Tibial nerve (tissue), 4 donors: ENCODE measurements at regions not wholly inside any gene's neighbourhood (a gene's known extent, or its start where the extent isn't known, plus 50 kb on each side); places are given as distances from the start of the nearest gene placed in this dataset.

Source experiments
- DNase-seq, 2 donors: peaks; one replicate each; pipeline ENCODE4 v3.0.0-alpha.2; 2019; ENCODE audit warnings: low spot score in 2 of 2
- H3K27ac ChIP-seq, 4 donors: fragments of 200-600 bp; sonication (generic) in 3 of 4; one replicate each; pipeline ENCODE4 v1.5.1; 2017 to 2019; ENCODE audit warnings: mild to moderate bottlenecking in 1 of 4
- H3K27me3 ChIP-seq, 2 donors: fragments of 200-600 bp; sonication (generic) in 1 of 2; one replicate each; pipeline versions ENCODE4 v1.5.1 to v1.6.0; 2017 to 2019
- H3K36me3 ChIP-seq, 3 donors: fragments of 200-600 bp; sonication (generic); one replicate each; pipeline ENCODE4 v1.5.1; 2018 to 2019
- H3K4me1 ChIP-seq, 4 donors: fragments of 200-600 bp; sonication (generic) in 3 of 4; one replicate each; pipeline ENCODE4 v1.5.1; 2017 to 2019
- H3K4me3 ChIP-seq, 4 donors: fragments of 200-600 bp; sonication (generic) in 3 of 4; one replicate each; pipeline ENCODE4 v1.5.1; 2017 to 2019; ENCODE audit warnings: mild to moderate bottlenecking in 1 of 4, moderate library complexity in 1 of 4
- H3K9me3 ChIP-seq, 4 donors: fragments of 200-600 bp; sonication (generic) in 3 of 4; one replicate each; pipeline ENCODE4 v1.5.1; 2017 to 2019
- EP300 ChIP-seq, 2 donors: sonication (generic); formaldehyde crosslinking; IDR thresholded peaks; one replicate each; pipeline ENCODE4 v1.6.1; 2017; ENCODE audit warnings: antibody characterized with exemption in 2 of 2, mild to moderate bottlenecking in 1 of 2
- POLR2A ChIP-seq, 2 donors: fragments of 450-650 bp; IDR thresholded peaks; one replicate each; pipeline ENCODE4 v1.6.1; 2017; ENCODE audit warnings: antibody characterized with exemption in 2 of 2, mild to moderate bottlenecking in 2 of 2, moderate library complexity in 2 of 2
- WGBS, 2 donors: methylation state at CpG; one replicate each; pipeline ENCODE4 v1.1.5; 2018; 5-methylcytosine and 5-hydroxymethylcytosine counted together
- TF ChIP-seq, protein P1 (sequence below), 5 experiments: fragments of 200-600 bp in 3 of 5; fragments of 450-650 bp in 2 of 5; sonication (generic) in 3 of 5; IDR thresholded peaks; one replicate each; pipeline ENCODE4 v1.5.1; 2016 to 2019; ENCODE audit warnings: antibody characterized with exemption in 5 of 5, mild to moderate bottlenecking in 3 of 5, moderate library complexity in 2 of 5

- Histone ChIP-seq H3K4me3 (no peak overlapping the region), H3K36me3 (no peaks in the 10 kb centered on the region), H3K27me3 (no peaks in the 10 kb centered on the region), H3K27ac (no peak overlapping the region), H3K4me1 (peaks cover 0 to 18% (median 2%) of the 10 kb centered on the region in 4 donors), H3K9me3 (no peaks in the 10 kb centered on the region)
- WGBS, 2 donors, result 84 to 89% methylated on average over 3 of the region's 3 CpGs
- DNase-seq, result no peak
- TF ChIP-seq POLR2A (IDR thresholded peaks at IDR 0.05), result no peak
- TF ChIP-seq EP300 (IDR thresholded peaks at IDR 0.05), result peak in 1 of 2 donors; percentile 77
- TF ChIP-seq, protein P1, sequence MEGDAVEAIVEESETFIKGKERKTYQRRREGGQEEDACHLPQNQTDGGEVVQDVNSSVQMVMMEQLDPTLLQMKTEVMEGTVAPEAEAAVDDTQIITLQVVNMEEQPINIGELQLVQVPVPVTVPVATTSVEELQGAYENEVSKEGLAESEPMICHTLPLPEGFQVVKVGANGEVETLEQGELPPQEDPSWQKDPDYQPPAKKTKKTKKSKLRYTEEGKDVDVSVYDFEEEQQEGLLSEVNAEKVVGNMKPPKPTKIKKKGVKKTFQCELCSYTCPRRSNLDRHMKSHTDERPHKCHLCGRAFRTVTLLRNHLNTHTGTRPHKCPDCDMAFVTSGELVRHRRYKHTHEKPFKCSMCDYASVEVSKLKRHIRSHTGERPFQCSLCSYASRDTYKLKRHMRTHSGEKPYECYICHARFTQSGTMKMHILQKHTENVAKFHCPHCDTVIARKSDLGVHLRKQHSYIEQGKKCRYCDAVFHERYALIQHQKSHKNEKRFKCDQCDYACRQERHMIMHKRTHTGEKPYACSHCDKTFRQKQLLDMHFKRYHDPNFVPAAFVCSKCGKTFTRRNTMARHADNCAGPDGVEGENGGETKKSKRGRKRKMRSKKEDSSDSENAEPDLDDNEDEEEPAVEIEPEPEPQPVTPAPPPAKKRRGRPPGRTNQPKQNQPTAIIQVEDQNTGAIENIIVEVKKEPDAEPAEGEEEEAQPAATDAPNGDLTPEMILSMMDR (IDR thresholded peaks at IDR 0.05), result no peak
These were observed 227.8 kb upstream of the TBL1XR1 start for GRCh38 chr3:177425042-177425441.

- H3K4me3 ChIP-seq, result no peak overlapping the region
- H3K9me3 ChIP-seq, result no peaks in the 10 kb centered on the region
- H3K4me1 ChIP-seq, result peaks cover 0 to 20% (median 2%) of the 10 kb centered on the region in 4 donors
- TF ChIP-seq, protein P1 (IDR thresholded peaks at IDR 0.05), result no peak
- TF ChIP-seq POLR2A (IDR thresholded peaks at IDR 0.05), result no peak
- TF ChIP-seq EP300 (IDR thresholded peaks at IDR 0.05), result no peak
- 69 to 79% methylated on average over 3 of the region's 3 CpGs for WGBS, 2 donors
- no peak overlapping the region for H3K27ac ChIP-seq
- H3K36me3 ChIP-seq, result no peaks in the 10 kb centered on the region
- no peak for DNase-seq
- H3K27me3 ChIP-seq, result no peaks in the 10 kb centered on the region
These were observed 229.0 kb upstream of the TBL1XR1 start for GRCh38 chr3:177426106-177426877.

GRCh38 chr3:177426878-177427495, 229.7 kb upstream of the TBL1XR1 start:
- no peak overlapping the region for H3K27ac ChIP-seq
- no peaks in the 10 kb centered on the region for H3K27me3 ChIP-seq
- H3K36me3 ChIP-seq, result no peaks in the 10 kb centered on the region
- DNase-seq, result no peak
- 78 to 79% methylated on average over 7 of the region's 7 CpGs for WGBS, 2 donors
- H3K9me3 ChIP-seq, result no peaks in the 10 kb centered on the region
- TF ChIP-seq POLR2A (IDR thresholded peaks at IDR 0.05), result no peak
- no peak for TF ChIP-seq EP300 (IDR thresholded peaks at IDR 0.05)
- TF ChIP-seq, protein P1 (IDR thresholded peaks at IDR 0.05), result no peak
- H3K4me3 ChIP-seq, result no peak overlapping the region
- H3K4me1 ChIP-seq, result peaks cover 0 to 21% (median 4%) of the 10 kb centered on the region in 4 donors

DNA sequence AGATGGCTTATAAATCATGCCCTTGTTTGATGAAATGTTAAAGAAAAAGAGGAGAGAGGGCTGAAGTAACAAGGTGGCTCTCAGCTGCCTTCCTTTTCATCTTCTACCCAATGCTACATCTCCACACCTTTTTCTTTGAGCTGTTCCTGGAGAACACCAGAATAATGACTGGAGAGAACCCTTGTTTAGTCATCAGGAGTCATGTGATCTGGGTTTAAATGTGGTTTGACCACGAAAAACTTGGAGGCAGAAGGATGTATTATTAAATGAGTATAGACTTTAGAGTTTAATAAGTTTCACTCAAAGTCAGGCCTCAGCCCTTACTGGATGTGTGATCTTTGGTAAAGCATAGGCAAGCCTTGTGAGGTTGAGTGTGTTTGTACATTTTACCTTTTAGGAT, 230.3 kb upstream of the TBL1XR1 start:
- no peaks in the 10 kb centered on the region for H3K27me3 ChIP-seq
- no peaks in the 10 kb centered on the region for H3K36me3 ChIP-seq
- no peak overlapping the region for H3K4me3 ChIP-seq
- WGBS, 2 donors, result 58 to 69% methylated on average over 1 of the region's 1 CpG
- TF ChIP-seq POLR2A (IDR thresholded peaks at IDR 0.05), result no peak
- no peak for TF ChIP-seq EP300 (IDR thresholded peaks at IDR 0.05)
- TF ChIP-seq, protein P1 (IDR thresholded peaks at IDR 0.05), result no peak
- DNase-seq, result no peak
- peaks cover 0 to 24% (median 4%) of the 10 kb centered on the region in 4 donors for H3K4me1 ChIP-seq
- no peak overlapping the region for H3K27ac ChIP-seq
- no peaks in the 10 kb centered on the region for H3K9me3 ChIP-seq

DNA sequence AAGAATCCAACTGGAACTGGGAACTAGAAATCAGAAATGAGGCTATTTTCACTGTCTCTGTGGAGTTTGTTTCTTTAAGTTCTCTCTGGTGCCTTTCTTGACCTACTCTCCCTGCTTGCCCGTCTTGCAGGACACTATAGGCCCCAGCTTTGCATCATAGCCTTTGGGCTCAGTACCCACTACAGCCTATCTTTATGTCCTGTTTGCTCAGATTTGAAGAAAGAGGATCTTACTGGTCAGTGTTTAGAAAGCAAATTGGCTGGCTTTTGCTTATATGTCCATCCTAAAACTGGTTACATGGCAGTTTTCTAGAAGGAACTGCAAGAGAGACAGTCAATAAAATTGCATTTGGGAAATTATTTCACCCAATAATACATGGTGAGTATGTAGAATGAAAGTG, 231.8 kb upstream of the TBL1XR1 start:
- WGBS, 2 donors, result 24 to 47% methylated on average over 1 of the region's 1 CpG
- TF ChIP-seq EP300 (IDR thresholded peaks at IDR 0.05) (peak in 1 of 2 donors; percentile 47), POLR2A (IDR thresholded peaks at IDR 0.05) (no peak)
- TF ChIP-seq, protein P1 (IDR thresholded peaks at IDR 0.05), result no peak
- H3K27ac ChIP-seq, result no peak overlapping the region

More for the DNA sequence above, 231.8 kb upstream of the TBL1XR1 start:
- H3K4me1 ChIP-seq, result peaks cover 0 to 24% (median 4%) of the 10 kb centered on the region in 4 donors
- H3K27me3 ChIP-seq, result no peaks in the 10 kb centered on the region
- no peak for DNase-seq
- no peak overlapping the region for H3K4me3 ChIP-seq
- no peaks in the 10 kb centered on the region for H3K36me3 ChIP-seq
- H3K9me3 ChIP-seq, result no peaks in the 10 kb centered on the region
